Calu3 (cell line): ENCODE measurements at regions not wholly inside any gene's neighbourhood (a gene's known extent, or its start where the extent isn't known, plus 50 kb on each side); places are given as distances from the start of the nearest gene placed in this dataset.

ENCODE experiments used
- BruUV-seq: library from RNA; stranded (reverse); fragments of 400-500 nt; replicated peaks from 2 replicates; lab custom pipeline; 2021; lab: Mats Ljungman, UMichigan
- CTCF ChIA-PET: fragments of 300-600 bp; sonication (Branson Sonifier 250); formaldehyde crosslinking; loops from one replicate; lab custom pipeline; 2022; ENCODE audit warnings: antibody characterized with exemption; lab: Charles Lee
- DNase-seq: peaks from one replicate; pipeline ENCODE4 v3.0.0; 2022
- H3K27ac Mint-ChIP-seq: one replicate; pipeline ENCODE4 v1.8.0; 2022; ENCODE audit warnings: mixed read lengths; ENCODE audit not compliant: unreplicated experiment
- H3K27me3 Mint-ChIP-seq: one replicate; pipeline ENCODE4 v1.8.0; 2022; ENCODE audit warnings: mixed read lengths; ENCODE audit not compliant: unreplicated experiment
- H3K36me3 Mint-ChIP-seq: one replicate; pipeline ENCODE4 v1.8.0; 2022; ENCODE audit warnings: mild to moderate bottlenecking, moderate library complexity, mixed read lengths; ENCODE audit not compliant: insufficient read depth, unreplicated experiment
- H3K4me1 Mint-ChIP-seq: one replicate; pipeline ENCODE4 v1.8.0; 2022; ENCODE audit warnings: mild to moderate bottlenecking, low read depth, mixed read lengths; ENCODE audit not compliant: unreplicated experiment
- H3K4me3 Mint-ChIP-seq: one replicate; pipeline ENCODE4 v1.8.0; 2022; ENCODE audit warnings: mild to moderate bottlenecking, low read depth, moderate library complexity, mixed read lengths; ENCODE audit not compliant: unreplicated experiment
- H3K9me3 Mint-ChIP-seq: one replicate; pipeline ENCODE4 v1.8.0; 2022; ENCODE audit warnings: low read depth, mixed read lengths; ENCODE audit not compliant: unreplicated experiment
- CTCF ChIP-seq: fragments of 200-600 bp; IDR thresholded peaks from one replicate; pipeline ENCODE4 v1.8.0; 2022; ENCODE audit warnings: antibody characterized with exemption; ENCODE audit not compliant: unreplicated experiment
- intact Hi-C: fragments of 100-400 bp; cut with micrococcal nuclease; formaldehyde crosslinking; loops from one replicate; pipeline ENCODE4 v1.10.0; 2022; ENCODE audit not compliant: unreplicated experiment

GRCh38 chr17:65297916-65298315, 160.7 kb downstream of the RGS9 start:
- no peaks in the 10 kb centered on the region for H3K4me1 Mint-ChIP-seq
- peaks cover 29% of the 10 kb centered on the region for H3K27me3 Mint-ChIP-seq
- no peak for TF ChIP-seq CTCF
- CTCF ChIA-PET = no interaction called here
- intact Hi-C loops = loop anchor here (10.0 kb wide), 2 partner anchors 147 to 867 kb away; no protein-coding TSS in a partner anchor
- no peak for DNase-seq
- H3K36me3 Mint-ChIP-seq = no peaks in the 10 kb centered on the region
- no TSS peak for BruUV-seq
- no peaks in the 10 kb centered on the region for H3K9me3 Mint-ChIP-seq
- no peak overlapping the region for H3K27ac Mint-ChIP-seq
- H3K4me3 Mint-ChIP-seq = no peak overlapping the region

- H3K4me1 Mint-ChIP-seq = no peaks in the 10 kb centered on the region
- no peaks in the 10 kb centered on the region for H3K36me3 Mint-ChIP-seq
- intact Hi-C loops = loop anchor here (10.0 kb wide), 2 partner anchors 147 to 867 kb away; no protein-coding TSS in a partner anchor
- no TSS peak for BruUV-seq
- CTCF ChIA-PET = no interaction called here
- TF ChIP-seq CTCF = no peak
- no peak overlapping the region for H3K27ac Mint-ChIP-seq
- no peak overlapping the region for H3K4me3 Mint-ChIP-seq
- DNase-seq = no peak
- H3K27me3 Mint-ChIP-seq = peaks cover 35% of the 10 kb centered on the region
- no peaks in the 10 kb centered on the region for H3K9me3 Mint-ChIP-seq
Observed at GRCh38 chr17:65297384-65297783, 160.2 kb downstream of the RGS9 start.

- CTCF ChIA-PET = interaction anchor here (0.6 to 1.4 kb wide), 4 partner anchors 63 to 1108 kb away, joined by 3 to 6 read pairs (median 4); no protein-coding TSS in a partner anchor
- no TSS peak for BruUV-seq
- no peaks in the 10 kb centered on the region for H3K4me1 Mint-ChIP-seq
- H3K9me3 Mint-ChIP-seq = no peaks in the 10 kb centered on the region
- H3K36me3 Mint-ChIP-seq = no peaks in the 10 kb centered on the region
- H3K4me3 Mint-ChIP-seq = no peak overlapping the region
- peak; percentile 50 for DNase-seq
- intact Hi-C loops = loop anchor here (2.0 to 10.0 kb wide), 4 partner anchors 151 to 871 kb away; no protein-coding TSS in a partner anchor
- peaks cover 38% of the 10 kb centered on the region for H3K27me3 Mint-ChIP-seq
- peak; percentile 53 for TF ChIP-seq CTCF
- no peak overlapping the region for H3K27ac Mint-ChIP-seq
Observed at GRCh38 chr17:65294181-65294719, 157.1 kb downstream of the RGS9 start.

- Mint-ChIP-seq H3K4me1 (no peaks in the 10 kb centered on the region), H3K27me3 (peaks cover 37% of the 10 kb centered on the region), H3K27ac (no peak overlapping the region), H3K9me3 (no peaks in the 10 kb centered on the region), H3K36me3 (no peaks in the 10 kb centered on the region), H3K4me3 (no peak overlapping the region)
- intact Hi-C loops = loop anchor here (2.0 to 10.0 kb wide), 4 partner anchors 151 to 871 kb away; no protein-coding TSS in a partner anchor
- CTCF ChIA-PET = interaction anchor here (1.0 to 1.4 kb wide), 3 partner anchors 62 to 501 kb away, joined by 3 to 6 read pairs (median 3); no protein-coding TSS in a partner anchor
- BruUV-seq = no TSS peak
- no peak for DNase-seq
- no peak for TF ChIP-seq CTCF
Observed at GRCh38 chr17:65293584-65294180, 156.5 kb downstream of the RGS9 start.
